GM21390 (cell line): ENCODE measurements at regions not wholly inside any gene's neighbourhood (a gene's known extent, or its start where the extent isn't known, plus 50 kb on each side); places are given as distances from the start of the nearest gene placed in this dataset.

Experiments used
- ATAC-seq: cut with Tn5 transposase; IDR thresholded peaks from one replicate; pipeline ENCODE4 v1.9.1; 2021; ENCODE audit not compliant: unreplicated experiment

DNA sequence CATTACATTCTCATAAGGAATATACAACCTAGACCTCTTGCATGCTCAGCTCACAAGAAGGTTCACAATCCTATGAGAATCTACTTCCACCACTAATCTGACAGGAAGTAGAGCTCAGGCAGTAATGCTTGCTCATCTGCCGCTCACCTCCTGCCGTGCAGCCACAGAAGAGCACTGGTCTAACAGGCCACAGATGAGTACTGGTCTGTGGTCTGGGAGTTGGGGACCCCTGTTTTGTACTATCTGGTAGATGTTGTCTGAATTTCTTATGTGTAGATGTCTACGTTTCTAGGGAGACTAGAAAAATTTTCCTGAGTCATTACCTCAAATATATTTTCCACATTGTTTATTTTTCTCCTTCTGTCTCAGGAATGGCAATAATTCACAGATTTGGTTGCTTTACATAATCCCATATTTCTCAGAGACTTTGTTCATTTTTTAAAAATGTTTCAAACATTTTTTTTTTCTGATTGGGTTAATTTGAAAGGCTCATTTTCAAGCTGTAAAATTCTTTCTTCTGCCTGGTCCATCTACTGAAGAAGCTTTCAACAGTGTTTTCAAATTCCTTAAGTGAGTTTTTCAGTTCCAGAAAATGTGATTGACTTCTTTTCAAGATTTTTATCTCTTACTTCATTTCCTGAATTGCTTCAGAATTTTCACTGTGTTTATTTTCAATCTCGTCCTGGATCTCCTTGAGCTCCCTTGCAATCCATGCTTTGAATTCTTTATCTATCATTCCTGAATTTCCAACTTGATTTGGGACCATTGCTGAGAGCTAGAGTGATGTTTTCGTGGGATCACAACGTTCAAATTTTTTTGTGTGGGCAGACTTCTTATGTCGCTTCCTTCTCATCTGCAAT is 1322.2 kb downstream of the PCDH9 start:
- ATAC-seq: no peak

DNA sequence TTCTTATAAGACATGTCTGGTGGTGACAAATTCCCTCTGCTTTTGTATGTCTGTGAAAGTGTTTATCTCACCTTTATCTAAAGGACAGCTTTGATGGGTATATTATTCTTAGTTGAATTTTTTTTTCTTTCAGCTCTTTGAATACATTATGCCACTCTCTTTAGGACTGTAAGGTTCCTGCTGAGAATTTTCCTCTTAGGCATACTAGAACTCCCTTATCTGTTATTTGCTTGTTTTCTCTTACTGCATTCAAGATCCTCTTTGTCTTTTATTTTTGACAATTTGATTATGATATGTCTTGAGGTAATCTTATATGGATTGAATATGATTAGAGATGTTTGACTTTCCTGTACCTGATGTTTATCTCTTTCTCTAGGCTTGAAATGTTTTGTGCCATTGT is 1328.4 kb downstream of the PCDH9 start:
- ATAC-seq: no peak

DNA sequence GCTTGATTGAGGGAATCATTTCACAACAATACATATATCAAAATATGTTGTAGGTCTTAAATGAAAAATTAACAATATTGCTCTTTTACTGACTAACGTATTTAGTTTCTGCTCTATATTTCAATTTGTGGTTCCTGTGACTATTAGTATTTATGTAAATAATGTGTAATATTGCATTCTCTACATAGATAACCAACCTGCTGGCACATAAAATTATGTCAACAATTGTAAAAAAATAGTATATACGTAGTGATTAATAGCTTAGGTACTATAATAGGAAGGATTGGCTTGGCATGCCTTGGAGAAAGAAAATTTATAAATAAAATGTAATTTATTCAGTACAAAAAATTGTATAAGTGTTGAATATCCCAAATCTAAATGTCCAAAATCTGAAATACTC is 1336.1 kb downstream of the PCDH9 start:
- no peak for ATAC-seq

DNA sequence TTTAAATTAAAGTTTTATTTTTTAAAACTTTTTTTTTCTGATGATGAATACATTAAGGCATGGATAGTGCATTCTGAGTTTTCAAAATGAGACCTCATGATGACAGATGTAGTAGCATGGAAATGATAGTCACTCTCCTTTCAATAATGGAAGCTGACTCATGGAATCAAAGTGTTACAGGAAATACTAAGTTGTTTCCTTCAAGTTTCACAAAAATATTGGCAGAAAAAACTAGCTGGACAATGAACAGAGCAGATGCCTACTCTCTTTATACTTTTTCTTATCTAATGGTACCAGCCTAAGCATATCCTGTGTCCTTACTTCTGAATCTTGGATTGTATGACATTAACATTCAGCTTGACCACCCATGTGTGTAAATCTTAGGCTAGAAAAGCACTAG is 1337.3 kb downstream of the PCDH9 start:
- no peak for ATAC-seq

DNA sequence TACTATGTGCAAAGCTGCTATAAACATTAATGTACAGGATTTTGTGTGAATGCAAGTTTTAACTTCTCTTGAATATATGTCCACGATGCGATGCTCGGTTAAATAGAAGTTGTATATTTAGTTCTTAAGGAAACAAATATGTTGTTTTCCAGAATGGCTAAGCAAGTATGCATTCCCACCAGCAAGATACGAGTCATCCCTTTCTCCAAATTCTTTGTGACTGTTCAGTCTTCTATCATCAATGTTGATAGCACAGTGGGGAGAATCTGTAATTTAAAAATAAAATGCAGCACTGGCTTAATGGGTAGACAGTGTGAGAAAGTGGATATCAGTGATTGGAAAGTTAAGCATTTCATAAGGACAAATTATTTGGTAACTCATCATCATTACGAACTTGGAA is 1340.8 kb downstream of the PCDH9 start:
- ATAC-seq: no peak

DNA sequence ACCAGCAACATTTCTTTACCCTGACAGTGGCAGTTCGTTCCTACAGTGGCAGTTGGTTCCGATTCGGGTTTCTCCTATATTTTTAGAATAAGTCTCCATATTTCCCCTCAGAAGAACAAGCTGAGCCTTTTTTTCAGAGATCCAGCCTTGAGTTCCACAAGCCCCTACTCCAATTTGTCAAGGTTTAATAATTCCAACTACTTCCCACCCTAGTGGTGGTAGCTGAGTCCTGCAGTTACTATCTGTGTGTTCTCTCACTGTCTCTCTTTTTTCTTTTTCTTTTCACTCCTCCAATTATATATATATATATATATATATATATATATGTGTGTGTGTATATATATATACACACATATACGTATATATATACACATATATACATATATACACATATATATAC is 1347.3 kb downstream of the PCDH9 start:
- no peak for ATAC-seq

DNA sequence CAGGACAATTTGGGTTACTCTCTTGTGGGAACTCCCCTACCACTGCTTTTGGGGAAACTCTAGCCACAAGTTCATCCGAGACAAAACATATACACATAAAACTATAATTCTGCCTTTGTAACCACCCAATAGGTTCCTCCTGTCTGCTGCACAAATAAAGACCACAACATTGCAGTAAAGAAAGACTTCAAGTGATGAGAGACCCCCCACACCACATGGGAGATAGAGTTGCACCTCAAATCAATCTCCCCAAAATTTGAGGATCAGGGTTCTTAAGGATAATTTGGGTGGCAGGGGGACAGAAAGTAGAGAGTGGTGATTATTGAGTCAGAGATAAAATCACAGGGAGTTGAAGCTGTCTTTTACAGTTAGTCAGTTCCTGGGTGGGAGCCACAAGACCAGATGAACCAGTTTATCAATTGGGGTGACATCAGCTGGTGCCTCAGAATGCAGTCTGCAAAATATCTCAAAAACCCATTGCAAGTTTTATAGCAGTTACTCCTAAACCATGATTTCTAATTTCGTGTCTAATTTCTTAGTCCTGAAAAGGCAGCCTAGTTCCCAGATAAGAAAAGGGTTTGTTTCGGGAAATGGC is 1348.5 kb downstream of the PCDH9 start:
- ATAC-seq: no peak

DNA sequence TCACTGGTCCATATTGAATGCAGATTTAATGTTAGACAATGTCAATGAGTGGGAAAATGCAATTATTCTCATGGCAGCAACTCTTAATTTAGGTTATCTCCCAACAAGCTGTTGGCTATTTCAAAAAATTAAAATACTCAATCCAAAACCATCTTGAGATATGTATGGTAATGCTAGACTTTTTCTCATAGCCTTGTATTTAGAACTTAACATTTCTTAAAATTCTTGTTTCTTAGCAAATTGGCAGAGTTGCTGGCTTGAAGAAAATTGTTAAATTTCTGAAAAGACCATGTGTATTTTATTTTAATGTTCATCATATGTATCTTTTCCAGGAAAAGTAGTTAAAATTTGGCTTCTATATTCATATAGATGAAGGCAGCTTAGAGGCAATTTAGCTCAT is 1355.1 kb downstream of the PCDH9 start:
- ATAC-seq: no peak

DNA sequence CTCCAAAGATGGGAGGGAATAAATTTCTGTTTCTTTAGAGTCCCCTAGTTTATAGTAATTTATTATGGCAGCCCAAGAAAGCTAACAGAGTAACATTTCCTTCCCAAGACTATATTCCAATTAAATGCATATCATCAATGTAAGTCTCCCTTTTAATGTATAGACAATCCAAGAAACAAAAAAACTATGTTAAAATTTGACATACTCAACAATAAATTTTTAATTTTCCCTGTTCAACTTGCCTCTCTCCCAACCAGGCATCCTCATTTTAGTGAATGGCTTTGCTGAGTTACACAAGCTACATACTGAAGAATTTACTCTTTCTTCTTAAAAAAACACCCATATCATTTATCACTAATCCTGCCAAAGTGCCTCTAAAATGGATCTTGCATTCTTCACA is 1357.7 kb downstream of the PCDH9 start:
- no peak for ATAC-seq

DNA sequence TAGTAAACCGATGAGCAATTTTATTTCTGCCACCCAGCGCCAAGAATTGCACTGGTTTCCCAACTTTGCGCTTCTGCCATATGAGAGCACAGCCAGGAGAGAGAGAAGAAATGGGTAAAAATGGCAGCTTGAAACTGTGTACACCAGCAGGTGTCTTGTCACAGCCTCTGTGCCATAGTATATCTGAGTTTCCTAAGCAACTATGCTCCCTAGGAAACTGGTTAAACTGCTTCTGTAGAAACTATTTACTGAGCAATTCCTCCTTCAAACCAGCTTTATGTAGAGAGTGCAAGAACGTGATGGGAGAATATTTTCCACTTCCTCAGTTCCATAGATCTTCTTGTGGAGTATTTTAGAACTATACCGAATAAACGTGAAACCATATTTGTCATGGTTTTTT is 1361.3 kb downstream of the PCDH9 start:
- no peak for ATAC-seq

DNA sequence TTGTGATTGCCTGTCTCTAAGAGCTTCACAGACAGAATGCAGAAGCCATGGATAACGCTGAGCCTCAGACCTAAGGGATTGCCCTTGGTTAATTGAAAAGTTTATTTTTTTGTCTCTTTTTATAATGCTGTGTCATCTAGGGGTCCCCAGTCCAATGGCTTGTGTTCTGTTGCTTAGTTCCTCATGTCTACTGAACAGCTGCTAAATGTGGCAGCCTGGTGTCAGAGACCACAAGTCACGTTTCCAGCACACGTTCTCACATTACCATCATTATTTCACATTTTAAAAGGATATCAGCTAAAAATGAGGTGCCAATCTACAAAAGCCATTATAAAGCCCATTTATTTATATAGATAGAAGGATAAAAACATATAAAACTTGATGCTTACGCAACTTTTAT is 1362.0 kb downstream of the PCDH9 start:
- ATAC-seq: no peak

DNA sequence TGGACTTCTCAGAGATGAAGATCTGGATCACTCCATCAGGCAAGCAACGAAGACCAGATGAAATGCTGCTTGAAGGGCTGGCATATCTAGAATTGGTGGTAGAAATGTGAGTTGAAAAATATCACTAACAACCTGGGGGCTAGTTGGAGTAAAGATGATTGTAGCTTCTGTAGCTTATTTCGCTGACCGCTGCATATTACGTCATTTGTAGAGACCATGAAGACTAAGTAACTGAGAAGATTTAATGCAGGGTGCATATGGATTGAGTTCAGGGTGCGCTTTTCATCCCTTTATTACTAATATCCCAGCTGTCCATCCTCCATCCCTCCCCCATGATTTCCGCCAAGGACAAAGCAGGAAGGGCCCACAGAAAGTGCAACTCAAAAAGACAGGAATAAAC is 1364.0 kb downstream of the PCDH9 start:
- no peak for ATAC-seq

DNA sequence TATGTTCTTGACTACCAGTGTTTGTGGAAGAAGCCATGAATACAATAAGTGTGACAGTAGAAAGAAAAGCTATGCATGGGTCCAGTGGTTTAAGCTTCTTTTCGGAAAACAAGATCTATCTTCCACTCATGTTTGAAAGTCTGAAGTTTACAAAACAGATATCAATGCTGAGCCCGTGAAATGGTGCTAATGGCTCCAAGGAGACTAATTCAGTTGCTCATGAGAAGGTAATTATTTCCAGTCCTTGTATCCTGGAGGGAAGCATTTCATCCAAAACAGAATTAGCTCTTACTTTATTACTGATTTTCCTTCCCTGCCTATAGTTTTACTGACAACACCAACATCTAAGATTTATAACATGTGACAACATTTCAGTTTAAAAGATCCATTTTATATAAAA is 1364.9 kb downstream of the PCDH9 start:
- ATAC-seq: no peak

DNA sequence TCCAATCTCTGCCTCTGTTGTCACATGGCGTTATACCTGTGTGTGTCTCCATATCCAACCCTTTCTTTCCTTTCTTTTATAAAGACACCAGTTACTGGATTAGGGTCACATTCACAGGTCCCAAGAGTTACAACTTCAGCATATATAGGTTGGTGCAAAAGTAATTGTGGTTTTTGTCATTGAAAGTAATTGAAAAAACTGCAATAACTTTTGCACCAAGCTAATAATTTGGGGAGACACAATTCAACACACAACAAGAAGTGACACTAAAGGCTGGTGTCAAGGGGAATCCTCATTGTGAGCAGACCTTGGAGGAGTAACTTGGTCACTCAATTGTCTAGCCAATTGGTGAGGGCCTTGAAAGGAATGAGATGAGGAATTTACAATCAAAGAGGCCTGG is 1366.1 kb downstream of the PCDH9 start:
- ATAC-seq: no peak

DNA sequence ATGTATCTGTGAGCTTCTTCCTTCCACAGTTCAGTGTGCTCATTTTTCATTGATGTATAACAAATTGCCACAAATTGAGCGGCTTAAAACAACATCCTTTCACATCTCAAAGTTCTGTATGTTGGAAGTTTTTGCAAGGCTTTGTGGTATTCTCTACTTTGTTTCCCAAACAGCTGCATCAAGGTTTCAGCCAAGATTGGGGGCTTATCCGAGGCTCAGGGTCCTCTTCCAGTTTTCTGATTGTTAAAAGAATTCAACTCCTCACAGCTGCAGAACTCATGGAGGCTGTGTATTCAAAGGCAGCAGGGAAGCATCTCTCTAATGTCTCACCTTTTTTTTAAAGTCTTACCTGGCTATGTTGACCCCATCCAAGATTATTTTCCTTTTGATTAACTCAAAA is 1369.8 kb downstream of the PCDH9 start:
- ATAC-seq: no peak

DNA sequence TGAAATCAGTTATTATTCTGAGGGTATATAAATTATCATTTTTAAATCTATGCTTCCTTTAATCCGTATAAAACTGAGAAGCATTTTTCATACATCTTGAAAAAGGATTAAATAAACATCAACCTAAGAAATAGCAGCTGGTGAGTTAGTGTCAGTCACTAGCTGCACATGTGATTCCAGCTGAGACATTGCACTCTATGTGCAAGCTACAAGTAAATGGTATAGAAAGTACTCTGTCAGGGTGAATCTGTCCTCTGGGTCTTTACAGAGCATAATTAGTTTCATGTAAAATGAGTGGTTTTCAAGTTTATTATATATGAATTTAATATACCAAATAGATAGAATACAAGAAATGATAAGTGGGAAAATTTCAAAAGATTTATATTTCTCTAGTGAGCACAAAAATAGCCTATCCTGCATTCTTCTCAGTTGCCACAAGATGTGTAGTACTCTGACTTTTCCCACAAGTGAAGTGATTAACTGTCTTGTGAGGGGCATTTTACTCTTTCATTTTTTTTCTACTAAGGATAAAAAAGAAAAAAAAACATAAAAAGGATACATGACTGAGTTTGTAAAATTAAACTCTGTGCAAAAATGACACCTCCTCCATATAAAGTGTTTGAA is 1372.1 kb downstream of the PCDH9 start:
- no peak for ATAC-seq

DNA sequence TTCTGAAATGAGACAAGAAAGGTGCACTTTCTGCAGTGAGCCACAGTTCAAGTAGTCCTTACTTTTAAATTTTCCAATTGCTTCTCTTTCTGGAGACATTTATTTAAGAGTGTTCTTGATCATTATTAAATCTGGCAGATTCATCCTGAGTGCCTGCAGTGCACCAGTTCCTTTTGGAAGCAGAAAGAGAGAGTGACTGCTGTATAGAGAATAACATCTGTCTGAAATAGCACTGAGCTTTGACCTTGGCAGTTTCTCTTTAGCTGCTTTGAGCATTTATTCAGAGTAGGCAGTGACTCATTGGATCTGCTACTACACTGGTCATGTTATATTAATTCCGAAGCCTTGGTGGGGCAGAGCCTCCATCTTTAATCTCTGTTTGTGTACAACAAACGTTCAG is 1373.7 kb downstream of the PCDH9 start:
- ATAC-seq: no peak

DNA sequence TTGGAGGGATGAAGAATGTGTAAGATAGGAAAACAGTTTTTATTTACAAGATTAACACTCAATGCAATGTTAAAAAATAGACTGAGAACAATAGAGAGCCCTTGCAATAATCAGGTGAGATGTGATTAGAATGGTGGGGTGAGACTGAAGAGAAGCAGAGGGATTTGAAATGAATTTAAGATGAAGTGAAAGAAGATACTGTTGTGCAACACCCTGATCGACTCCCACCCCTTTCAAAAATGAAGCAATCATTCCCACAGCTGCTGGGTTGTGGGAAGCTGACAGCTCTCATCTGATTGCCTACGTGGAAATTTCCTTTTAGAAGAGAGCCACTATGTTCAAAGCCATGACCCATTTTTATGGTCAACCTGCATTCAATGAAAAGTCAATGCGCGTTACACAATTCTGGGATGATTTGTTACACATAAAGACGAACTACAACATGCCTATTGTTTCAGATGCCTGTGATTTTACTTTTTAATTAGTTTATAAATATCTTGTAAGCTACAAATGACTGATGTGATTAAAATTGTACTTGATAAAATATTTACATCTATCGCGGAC is 1374.8 kb downstream of the PCDH9 start:
- ATAC-seq: no peak

DNA sequence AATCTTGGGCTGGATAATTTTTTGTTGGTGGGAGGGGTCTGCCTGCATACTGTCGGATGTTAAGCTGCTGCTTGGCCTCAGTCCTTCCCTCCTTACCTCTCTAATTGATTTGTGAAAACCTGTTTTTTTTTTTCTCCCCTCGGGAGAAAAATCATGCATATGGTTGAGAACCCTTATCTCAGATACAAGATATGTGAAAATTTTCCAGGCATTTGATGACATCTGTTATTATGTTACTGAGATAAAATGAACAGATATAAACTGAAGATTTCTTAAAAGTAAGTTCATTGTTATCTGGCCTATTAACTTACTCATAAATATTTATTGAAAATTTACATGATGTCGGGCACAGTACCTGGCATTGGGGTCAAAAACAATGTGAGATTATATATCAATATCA is 1375.7 kb downstream of the PCDH9 start:
- no peak for ATAC-seq

DNA sequence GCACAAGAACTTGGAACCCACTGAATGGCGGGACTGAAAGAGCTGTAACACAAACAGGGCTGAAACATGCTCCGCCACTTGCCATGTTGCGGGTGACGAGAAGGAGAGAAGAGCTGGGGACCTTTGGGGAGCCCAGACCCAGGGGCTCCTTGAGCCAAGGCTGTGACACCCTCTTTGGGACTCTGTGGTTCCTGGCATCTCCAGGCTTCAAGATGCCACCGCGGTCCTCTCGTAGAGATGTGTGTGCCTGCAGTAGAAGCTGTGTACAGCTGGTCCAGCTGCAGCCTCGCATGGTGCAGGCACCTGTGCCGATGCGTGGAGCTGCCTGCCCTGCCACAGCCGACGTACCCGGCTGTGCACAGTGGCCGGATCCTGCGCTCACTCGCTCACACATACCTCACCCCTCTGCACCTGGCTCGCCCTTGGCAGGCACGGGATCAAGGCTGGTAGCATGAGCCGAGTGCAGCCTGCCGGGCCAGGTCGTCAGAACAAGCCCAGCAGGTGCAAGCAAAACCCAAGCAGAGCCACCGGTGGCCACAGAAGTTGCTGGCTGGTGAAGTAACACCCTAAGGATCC is 1385.8 kb downstream of the PCDH9 start:
- ATAC-seq: no peak

DNA sequence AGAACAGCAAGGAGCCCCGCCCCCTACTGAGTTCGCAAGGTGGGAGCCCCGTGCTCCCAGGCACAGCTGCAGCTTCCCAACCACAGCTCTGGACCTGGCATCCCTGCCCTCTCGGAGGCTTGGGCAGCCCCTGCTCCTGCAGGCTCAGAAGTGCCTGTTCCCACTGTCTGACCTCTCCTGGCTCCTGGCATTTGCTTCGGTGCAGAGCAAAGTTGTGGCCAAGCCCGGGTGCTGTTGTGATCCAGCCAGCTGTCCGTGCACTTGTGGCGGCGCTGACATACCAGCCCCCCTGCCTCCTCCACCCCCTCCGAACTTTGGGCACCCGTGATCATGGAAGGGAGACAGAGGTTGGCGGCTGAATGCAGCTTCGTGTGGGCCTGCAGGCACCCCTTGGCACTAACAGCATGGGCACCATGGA is 1386.8 kb downstream of the PCDH9 start:
- ATAC-seq: no peak

DNA sequence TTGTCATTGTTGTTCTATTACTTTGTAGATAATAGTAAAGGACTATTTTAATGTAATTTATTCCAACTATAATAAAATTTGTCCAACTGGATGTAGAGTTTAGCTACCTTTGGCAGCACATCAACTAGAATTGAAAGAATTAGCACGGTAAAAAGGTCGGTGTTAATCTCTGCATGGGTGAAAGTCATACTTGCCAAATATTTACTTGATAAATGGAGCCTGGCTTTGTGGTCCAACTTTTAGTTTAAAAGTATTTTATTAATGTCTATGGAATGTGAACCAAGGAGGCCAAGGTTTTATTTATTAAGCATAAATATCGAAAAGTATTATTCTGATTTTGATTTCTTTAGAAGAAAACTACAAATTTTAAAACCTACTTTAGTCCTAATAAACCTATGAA is 1389.0 kb downstream of the PCDH9 start:
- no peak for ATAC-seq
